H1 (cell line): ENCODE measurements at regions not wholly inside any gene's neighbourhood (a gene's known extent, or its start where the extent isn't known, plus 50 kb on each side); places are given as distances from the start of the nearest gene placed in this dataset.

ENCODE experiments used
- CHD2 ChIP-seq: IDR thresholded peaks from 2 replicates; pipeline ENCODE4 v1.6.1; 2012; ENCODE audit warnings: low read length, improper control_type of control experiment
- HDAC2 ChIP-seq, 2 experiments: fragments of 300-600 bp in 1 of 2; sonication (generic) in 1 of 2; IDR thresholded peaks; 2 replicates each; pipeline ENCODE4 v1.6.1; 2011 to 2012; ENCODE audit warnings: low read depth in 2 of 2, low read length in 2 of 2, mild to moderate bottlenecking in 2 of 2, moderate library complexity in 2 of 2, borderline replicate concordance in 1 of 2, inconsistent platforms in 1 of 2
- POLR2A ChIP-seq, 2 experiments: IDR thresholded peaks; 1 replicate in 1 of 2; 2 replicates in 1 of 2; pipeline ENCODE4 v1.6.1; 2011; ENCODE audit warnings: low read depth in 2 of 2, low read length in 2 of 2, mild to moderate bottlenecking in 2 of 2; ENCODE audit errors: control extremely low read depth in 1 of 2
- ZNF274 ChIP-seq: IDR thresholded peaks from 2 replicates; pipeline ENCODE4 v1.7.0; 2012; ENCODE audit warnings: low read length, borderline replicate concordance; ENCODE audit errors: extremely low read depth
- TF ChIP-seq, protein P1 (sequence below), 3 experiments: IDR thresholded peaks; 1 replicate in 2 of 3; 2 replicates in 1 of 3; pipeline versions ENCODE4 v1.5.1 to v1.6.1; 2011; ENCODE audit warnings: low read length in 3 of 3, mild to moderate bottlenecking in 3 of 3, inconsistent platforms in 2 of 3, low read depth in 1 of 3, moderate library complexity in 1 of 3; ENCODE audit not compliant: insufficient read depth in 1 of 3; ENCODE audit errors: control extremely low read depth in 1 of 3

DNA sequence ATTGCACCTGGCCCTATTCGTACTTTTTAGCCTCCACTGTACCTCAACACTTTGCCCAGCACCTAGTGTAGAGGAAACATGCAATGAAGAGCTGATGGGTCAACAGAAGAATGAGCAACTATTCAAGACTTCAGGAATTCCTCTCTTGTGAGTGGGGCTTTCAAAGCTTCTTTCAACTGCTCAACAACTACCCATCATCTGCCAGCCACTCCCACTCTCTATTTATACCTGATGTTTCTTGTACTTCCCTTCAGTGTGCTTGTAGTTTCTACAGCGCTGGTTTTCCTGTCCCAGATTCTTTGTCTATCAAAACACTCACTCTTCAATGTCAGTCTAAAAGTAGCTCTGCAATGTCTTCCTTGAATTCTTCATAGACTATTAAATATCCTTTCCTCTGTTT is 168.3 kb upstream of the LPP start:
- TF ChIP-seq POLR2A (IDR thresholded peaks at IDR 0.05; ENCODE audit: control extremely low read depth in 1 of 2, low read depth in 2 of 2, low read length in 2 of 2) (no peak), HDAC2 (IDR thresholded peaks at IDR 0.05; ENCODE audit: borderline replicate concordance in 1 of 2, low read depth in 2 of 2, low read length in 2 of 2) (no peak), ZNF274 (no peak), CHD2 (no peak)
- TF ChIP-seq, protein P1, sequence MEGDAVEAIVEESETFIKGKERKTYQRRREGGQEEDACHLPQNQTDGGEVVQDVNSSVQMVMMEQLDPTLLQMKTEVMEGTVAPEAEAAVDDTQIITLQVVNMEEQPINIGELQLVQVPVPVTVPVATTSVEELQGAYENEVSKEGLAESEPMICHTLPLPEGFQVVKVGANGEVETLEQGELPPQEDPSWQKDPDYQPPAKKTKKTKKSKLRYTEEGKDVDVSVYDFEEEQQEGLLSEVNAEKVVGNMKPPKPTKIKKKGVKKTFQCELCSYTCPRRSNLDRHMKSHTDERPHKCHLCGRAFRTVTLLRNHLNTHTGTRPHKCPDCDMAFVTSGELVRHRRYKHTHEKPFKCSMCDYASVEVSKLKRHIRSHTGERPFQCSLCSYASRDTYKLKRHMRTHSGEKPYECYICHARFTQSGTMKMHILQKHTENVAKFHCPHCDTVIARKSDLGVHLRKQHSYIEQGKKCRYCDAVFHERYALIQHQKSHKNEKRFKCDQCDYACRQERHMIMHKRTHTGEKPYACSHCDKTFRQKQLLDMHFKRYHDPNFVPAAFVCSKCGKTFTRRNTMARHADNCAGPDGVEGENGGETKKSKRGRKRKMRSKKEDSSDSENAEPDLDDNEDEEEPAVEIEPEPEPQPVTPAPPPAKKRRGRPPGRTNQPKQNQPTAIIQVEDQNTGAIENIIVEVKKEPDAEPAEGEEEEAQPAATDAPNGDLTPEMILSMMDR (IDR thresholded peaks at IDR 0.05; ENCODE audit: control extremely low read depth in 1 of 3, insufficient read depth in 1 of 3, low read depth in 1 of 3, low read length in 3 of 3): no peak
